ENCODE measurements at regions not wholly inside any gene's neighbourhood (a gene's known extent, or its start where the extent isn't known, plus 50 kb on each side); places are given as distances from the start of the nearest gene placed in this dataset.
"Not testable (repeated sequence)": the region's sequence is repeated elsewhere in the genome, so short reads cannot be mapped to it uniquely, and the experiment has no call there.

- no peak for DNase-seq (ENCODE audit: low read depth)
Measured at GRCh38 chr16:6853565-6853964, 479.1 kb upstream of the RBFOX1 start.

- DNase-seq (ENCODE audit: low read depth): no peak
Measured at GRCh38 chr16:6852643-6853225, 479.9 kb upstream of the RBFOX1 start.

GRCh38 chr16:6846452-6846851 lies 486.2 kb upstream of the RBFOX1 start:
- DNase-seq (ENCODE audit: low read depth): no peak

- DNase-seq (ENCODE audit: low read depth): no peak
Measured at GRCh38 chr16:6841392-6841791, 491.3 kb upstream of the RBFOX1 start.

- no peak for DNase-seq (ENCODE audit: low read depth)
Measured at GRCh38 chr16:6837722-6838121, 494.9 kb upstream of the RBFOX1 start.

GRCh38 chr16:6836766-6837165 lies 495.9 kb upstream of the RBFOX1 start:
- no peak for DNase-seq (ENCODE audit: low read depth)

GRCh38 chr16:6835941-6836340 lies 496.7 kb upstream of the RBFOX1 start:
- no peak for DNase-seq (ENCODE audit: low read depth)

- no peak for DNase-seq (ENCODE audit: low read depth)
Measured at GRCh38 chr16:6835516-6835915, 497.1 kb upstream of the RBFOX1 start.

- no peak for DNase-seq (ENCODE audit: low read depth)
Measured at GRCh38 chr16:6828690-6829089, 504.0 kb upstream of the RBFOX1 start.

GRCh38 chr16:6827931-6828330 lies 504.7 kb upstream of the RBFOX1 start:
- no peak for DNase-seq (ENCODE audit: low read depth)

GRCh38 chr16:6827267-6827666 lies 505.4 kb upstream of the RBFOX1 start:
- DNase-seq (ENCODE audit: low read depth): no peak

GRCh38 chr16:6822041-6822440 lies 510.6 kb upstream of the RBFOX1 start:
- DNase-seq (ENCODE audit: low read depth): no peak

- no peak for DNase-seq (ENCODE audit: low read depth)
Measured at GRCh38 chr16:6804461-6804860, 528.2 kb upstream of the RBFOX1 start.

GRCh38 chr16:6803176-6803575 lies 529.5 kb upstream of the RBFOX1 start:
- no peak for DNase-seq (ENCODE audit: low read depth)

GRCh38 chr16:6797223-6797622 lies 535.4 kb upstream of the RBFOX1 start:
- DNase-seq (ENCODE audit: low read depth): no peak

- DNase-seq (ENCODE audit: low read depth): no peak
Measured at GRCh38 chr16:6777624-6778023, 555.0 kb upstream of the RBFOX1 start.

- DNase-seq (ENCODE audit: low read depth): no peak
Measured at GRCh38 chr16:6775712-6776111, 556.9 kb upstream of the RBFOX1 start.

GRCh38 chr16:6771956-6772355 lies 560.7 kb upstream of the RBFOX1 start:
- DNase-seq (ENCODE audit: low read depth): no peak

- no peak for DNase-seq (ENCODE audit: low read depth)
Measured at GRCh38 chr16:6753553-6753952, 579.1 kb upstream of the RBFOX1 start.

- no peak for DNase-seq (ENCODE audit: low read depth)
Measured at GRCh38 chr16:6751191-6751590, 581.5 kb upstream of the RBFOX1 start.

GRCh38 chr16:6749698-6750097 lies 582.9 kb upstream of the RBFOX1 start:
- no peak for DNase-seq (ENCODE audit: low read depth)

- not testable (repeated sequence) for DNase-seq (ENCODE audit: low read depth)
Measured at GRCh38 chr16:6736302-6736701, 596.3 kb upstream of the RBFOX1 start.

- DNase-seq (ENCODE audit: low read depth): no peak
Measured at GRCh38 chr16:6735631-6736030, 597.0 kb upstream of the RBFOX1 start.

- no peak for DNase-seq (ENCODE audit: low read depth)
Measured at GRCh38 chr16:6732166-6732565, 600.5 kb upstream of the RBFOX1 start.

- no peak for DNase-seq (ENCODE audit: low read depth)
Measured at GRCh38 chr16:6728381-6728780, 604.3 kb upstream of the RBFOX1 start.
